ENCODE measurements at regions not wholly inside any gene's neighbourhood (a gene's known extent, or its start where the extent isn't known, plus 50 kb on each side); places are given as distances from the start of the nearest gene placed in this dataset.

GRCh38 chr9:30575218-30575617, 1809.2 kb upstream of the ACO1 start:
- H3K27me3 ChIP-seq (ENCODE audit: control insufficient read depth, extremely low read depth, insufficient read depth, low read length), result no peaks in the 10 kb centered on the region
- no peaks in the 10 kb centered on the region for H3K79me2 ChIP-seq (ENCODE audit: control insufficient read depth, insufficient read depth, low read length)
- no peaks in the 10 kb centered on the region for H3K36me3 ChIP-seq (ENCODE audit: control insufficient read depth in 2 of 2, extremely low read depth in 1 of 2, insufficient read depth in 2 of 2, low read length in 2 of 2)
- H3K4me1 ChIP-seq (ENCODE audit: control insufficient read depth, extremely low read depth, insufficient read depth, low read length), result no peaks in the 10 kb centered on the region
- H3K9ac ChIP-seq (ENCODE audit: control insufficient read depth, extremely low read depth, insufficient read depth, low read length), result no peak overlapping the region
- H4K20me1 ChIP-seq (ENCODE audit: control insufficient read depth, extremely low read depth, insufficient read depth, low read length), result no peaks in the 10 kb centered on the region
- H3K27ac ChIP-seq (ENCODE audit: control insufficient read depth, insufficient read depth, low read length), result no peak overlapping the region
- no peak overlapping the region for H3K4me3 ChIP-seq (ENCODE audit: control insufficient read depth in 2 of 3, extremely low read depth in 1 of 3, insufficient read depth in 2 of 3, low read depth in 1 of 3, low read length in 3 of 3)
- no peaks in the 10 kb centered on the region for H3K9me1 ChIP-seq (ENCODE audit: control insufficient read depth, extremely low read depth, insufficient read depth, low read length)
- FAIRE-seq (no peak), DNase-seq (ENCODE audit: low read depth, low spot score) (no peak)
- peaks cover 3% of the 10 kb centered on the region for H3K9me3 ChIP-seq (ENCODE audit: control insufficient read depth, low read depth, low read length)
- dilution Hi-C loops (cut with MboI; ENCODE audit: extremely low pct_ligation_motif_present, low sequenced_read_pairs), result no loop called here
- H3K4me2 ChIP-seq (ENCODE audit: control insufficient read depth, extremely low read depth, insufficient read depth, low read depth, low read length), result no peak overlapping the region
- TF ChIP-seq CTCF (optimal IDR thresholded peaks at IDR 0.05 in 1 of 3, IDR thresholded peaks at IDR 0.05 in 1 of 3, conservative IDR thresholded peaks at IDR 0.05 in 1 of 3; ENCODE audit: extremely low read depth in 1 of 3, insufficient read depth in 2 of 3, low read length in 3 of 3) (no peak), EZH2 (IDR thresholded peaks at IDR 0.05; ENCODE audit: low read length) (no peak)
- no peak overlapping the region for H2AFZ ChIP-seq (ENCODE audit: control insufficient read depth, low read length)

DNA sequence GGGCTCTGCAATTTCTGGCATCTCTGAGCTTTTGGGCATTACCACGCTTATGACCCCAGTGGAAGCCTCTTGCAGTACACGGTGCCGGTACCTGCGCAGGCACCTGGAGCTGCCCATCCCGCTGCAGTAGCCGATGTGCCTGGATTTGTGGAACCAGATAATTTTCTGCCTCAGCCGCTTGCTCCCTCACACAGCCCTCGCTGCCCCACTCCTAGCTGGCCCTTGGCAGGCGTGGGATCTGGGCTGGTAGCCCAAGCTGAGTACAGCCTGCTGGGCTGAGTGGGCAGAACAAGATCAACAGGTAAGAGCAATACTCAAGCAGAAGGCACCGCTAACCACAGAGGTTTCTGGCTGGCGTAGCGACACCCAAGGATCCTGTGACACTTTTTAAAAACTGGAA, 1808.8 kb upstream of the ACO1 start:
- Histone ChIP-seq H3K4me2 (ENCODE audit: control insufficient read depth, extremely low read depth, insufficient read depth, low read depth, low read length) (no peak overlapping the region), H3K79me2 (ENCODE audit: control insufficient read depth, insufficient read depth, low read length) (no peaks in the 10 kb centered on the region), H3K9me3 (ENCODE audit: control insufficient read depth, low read depth, low read length) (peaks cover 3% of the 10 kb centered on the region), H3K36me3 (ENCODE audit: control insufficient read depth in 2 of 2, extremely low read depth in 1 of 2, insufficient read depth in 2 of 2, low read length in 2 of 2) (no peaks in the 10 kb centered on the region), H3K9me1 (ENCODE audit: control insufficient read depth, extremely low read depth, insufficient read depth, low read length) (no peaks in the 10 kb centered on the region), H3K27me3 (ENCODE audit: control insufficient read depth, extremely low read depth, insufficient read depth, low read length) (no peaks in the 10 kb centered on the region), H4K20me1 (ENCODE audit: control insufficient read depth, extremely low read depth, insufficient read depth, low read length) (no peaks in the 10 kb centered on the region), H3K9ac (ENCODE audit: control insufficient read depth, extremely low read depth, insufficient read depth, low read length) (no peak overlapping the region), H3K27ac (ENCODE audit: control insufficient read depth, insufficient read depth, low read length) (no peak overlapping the region), H2AFZ (ENCODE audit: control insufficient read depth, low read length) (no peak overlapping the region), H3K4me3 (ENCODE audit: control insufficient read depth in 2 of 3, extremely low read depth in 1 of 3, insufficient read depth in 2 of 3, low read depth in 1 of 3, low read length in 3 of 3) (no peak overlapping the region), H3K4me1 (ENCODE audit: control insufficient read depth, extremely low read depth, insufficient read depth, low read length) (no peaks in the 10 kb centered on the region)
- dilution Hi-C loops (cut with MboI; ENCODE audit: extremely low pct_ligation_motif_present, low sequenced_read_pairs), result no loop called here
- TF ChIP-seq CTCF (optimal IDR thresholded peaks at IDR 0.05 in 1 of 3, IDR thresholded peaks at IDR 0.05 in 1 of 3, conservative IDR thresholded peaks at IDR 0.05 in 1 of 3; ENCODE audit: extremely low read depth in 1 of 3, insufficient read depth in 2 of 3, low read length in 3 of 3) (no peak), EZH2 (IDR thresholded peaks at IDR 0.05; ENCODE audit: low read length) (no peak)
- DNase-seq (ENCODE audit: low read depth, low spot score), result no peak
- FAIRE-seq, result no peak

All from keratinocyte (primary cell).